Suppressor macrophage treated with lipopolysaccharide for 4 hours (primary cell): ENCODE measurements at regions not wholly inside any gene's neighbourhood (a gene's known extent, or its start where the extent isn't known, plus 50 kb on each side); places are given as distances from the start of the nearest gene placed in this dataset.

Source experiments
- DNase-seq: peaks from one replicate; pipeline ENCODE4 v3.0.0-alpha.2; 2020

DNA sequence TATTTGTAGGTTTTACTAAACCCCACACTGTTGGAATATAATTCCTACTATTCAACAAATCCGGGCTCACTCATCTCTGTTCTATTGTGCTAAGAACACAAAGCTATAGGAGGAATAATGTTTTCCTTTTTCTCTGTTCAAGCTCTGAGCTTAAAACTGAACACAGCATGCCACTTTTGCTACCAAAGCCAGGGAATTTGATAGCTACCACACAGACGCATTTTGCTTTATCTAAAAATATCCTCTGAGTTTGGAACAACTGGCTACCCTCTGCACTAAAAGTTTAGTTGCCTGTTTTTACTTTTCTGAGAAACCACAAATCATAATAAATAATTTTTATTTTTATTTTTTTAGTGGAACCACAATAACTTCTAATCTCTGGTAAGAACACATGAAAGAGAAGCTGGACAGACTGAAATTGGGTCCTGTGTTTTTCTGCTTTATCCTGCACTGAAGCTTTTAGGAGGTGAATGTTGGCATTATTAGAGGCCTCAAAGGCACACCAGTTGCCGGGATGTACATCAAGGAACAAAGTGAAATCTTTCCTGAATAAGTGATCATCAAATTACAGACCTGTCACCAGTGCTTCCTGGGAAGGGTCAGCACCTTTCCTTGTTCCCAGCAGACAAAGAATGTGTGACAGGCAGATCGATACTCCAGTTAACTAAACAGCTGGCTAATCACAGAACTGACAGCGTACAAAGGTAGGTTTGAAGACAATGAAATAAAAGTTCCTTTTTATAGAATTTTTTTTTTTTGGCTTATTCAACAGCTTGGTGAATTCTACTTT, 523.2 kb upstream of the TENM4 start:
- DNase-seq: no peak

DNA sequence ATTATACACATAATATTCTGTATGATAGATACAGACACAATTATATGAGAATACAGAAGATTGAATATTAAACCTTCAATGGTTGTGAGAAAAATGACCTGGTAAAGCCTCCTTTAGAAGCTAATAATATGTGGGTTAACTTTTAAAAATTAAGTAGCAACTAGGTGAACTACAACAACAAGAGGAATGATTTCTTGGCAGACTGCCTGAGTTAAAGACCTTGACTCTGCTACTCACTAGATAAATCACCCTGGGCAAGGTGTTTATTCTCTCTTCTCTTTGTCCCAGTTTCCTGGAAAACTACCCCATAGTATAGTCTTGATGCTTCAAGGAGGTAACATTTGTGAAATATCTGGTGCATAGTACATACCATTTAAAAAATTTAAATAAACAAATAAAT, 519.6 kb upstream of the TENM4 start:
- no peak for DNase-seq

DNA sequence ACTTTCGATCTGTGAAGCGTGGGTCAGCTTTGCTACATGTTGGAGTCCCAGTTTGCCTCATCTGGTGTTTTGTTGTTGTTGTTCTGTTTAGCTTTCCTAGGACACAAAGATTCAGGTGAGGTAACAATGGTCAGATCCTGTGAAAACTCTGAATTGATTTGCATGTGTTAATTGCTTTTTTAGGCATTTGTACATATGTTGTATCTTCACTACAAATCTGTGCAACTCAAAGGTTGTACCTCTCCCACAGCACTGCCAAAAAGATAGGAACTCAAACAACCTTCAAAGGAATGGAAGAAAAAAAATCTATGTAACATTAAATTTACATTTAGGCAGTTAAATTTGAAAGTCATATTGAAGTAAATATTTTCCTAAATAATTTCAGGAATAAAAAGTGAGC, 518.5 kb upstream of the TENM4 start:
- no peak for DNase-seq

DNA sequence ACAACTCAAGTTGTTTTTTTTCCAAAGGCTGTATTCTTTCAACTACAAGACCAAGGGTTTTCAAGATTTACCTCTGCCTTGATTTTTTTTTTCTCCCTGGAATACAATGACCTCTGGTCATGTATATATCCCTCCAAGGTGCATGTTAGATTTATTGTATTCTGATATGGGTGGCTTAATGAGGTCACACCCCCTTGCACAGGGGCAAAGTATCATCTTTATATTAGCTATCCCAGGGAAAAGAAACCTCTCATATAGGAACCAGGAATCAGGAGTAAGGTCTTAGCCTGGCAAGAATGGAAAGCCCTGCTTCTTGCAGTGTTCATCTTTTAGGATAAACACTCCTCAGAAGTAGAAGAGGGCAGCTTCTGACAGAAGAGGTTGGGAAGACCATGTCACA, 516.9 kb upstream of the TENM4 start:
- no peak for DNase-seq

DNA sequence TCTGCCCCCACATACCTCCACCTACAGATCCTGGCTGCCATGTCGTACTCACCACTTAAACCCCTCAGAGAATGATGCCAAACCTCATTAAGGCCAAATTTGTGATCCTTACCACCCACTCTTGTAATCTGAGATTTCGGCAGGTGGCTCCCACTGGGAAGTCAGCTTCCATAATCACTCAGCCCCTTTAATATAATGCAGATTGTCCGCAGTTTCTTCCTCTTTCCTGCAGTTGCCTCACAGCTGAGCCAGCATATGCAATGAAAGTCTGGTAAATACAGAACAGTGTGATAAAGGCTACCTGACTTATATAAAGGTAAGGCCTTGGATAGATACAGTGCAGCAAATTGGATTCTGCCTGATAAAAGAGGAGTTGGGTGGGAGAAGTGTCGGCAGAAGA, 515.2 kb upstream of the TENM4 start:
- DNase-seq: no peak

DNA sequence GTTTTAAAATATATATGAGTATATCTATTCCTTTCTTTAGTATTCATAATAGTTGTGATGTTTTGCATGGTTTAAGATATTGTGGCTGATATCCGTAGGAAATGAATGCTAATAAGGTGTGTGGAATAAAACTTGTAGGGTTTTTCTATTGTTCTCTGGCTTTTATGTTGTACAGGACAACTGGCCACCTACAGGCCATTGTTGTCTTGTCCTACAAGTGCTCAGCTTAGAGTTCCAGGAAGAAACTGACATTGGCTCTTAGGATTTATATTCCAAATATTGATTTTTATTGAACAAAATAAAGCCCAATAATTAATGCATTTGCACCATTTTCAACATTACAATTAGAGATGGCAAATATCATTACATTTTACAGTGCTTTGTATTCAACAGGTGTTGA, 512.8 kb upstream of the TENM4 start:
- DNase-seq: no peak

DNA sequence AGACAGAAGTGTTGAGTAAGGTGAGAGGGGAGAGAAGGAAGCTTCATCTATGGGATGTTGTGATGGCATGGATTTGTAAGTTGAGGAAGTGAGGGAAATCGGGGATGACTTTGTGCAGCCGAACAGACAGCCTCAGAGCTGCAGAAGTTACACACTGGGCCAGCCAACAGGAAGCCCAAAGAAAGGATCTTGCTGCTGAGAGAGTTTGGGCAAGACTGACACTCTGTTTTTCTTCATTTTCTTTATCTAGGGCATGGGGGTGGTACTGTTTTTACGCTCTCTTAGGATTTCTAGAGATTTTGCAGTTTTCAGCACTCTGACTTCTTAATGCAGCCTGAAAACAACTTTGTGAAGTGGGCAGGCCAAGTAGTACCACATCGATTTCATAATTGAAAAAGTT, 509.9 kb upstream of the TENM4 start:
- no peak for DNase-seq

DNA sequence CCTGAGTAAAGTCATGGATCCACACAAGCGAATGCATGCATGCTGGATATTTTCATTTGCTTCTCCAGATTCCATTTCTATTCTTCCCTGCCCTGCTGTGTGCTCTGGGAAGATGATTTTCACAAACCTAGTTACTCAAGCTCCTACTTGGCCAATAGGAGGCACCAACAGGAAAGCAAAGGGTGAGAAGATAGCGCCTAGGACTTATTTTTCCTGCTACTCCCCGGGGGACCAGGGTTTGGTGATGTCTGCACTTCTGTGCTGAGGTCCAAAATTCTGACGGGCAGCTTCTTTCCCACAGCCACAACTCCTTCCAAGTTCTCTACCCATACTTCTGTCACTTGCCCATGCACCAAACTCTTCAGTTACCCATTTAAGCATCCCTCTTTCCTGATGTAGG, 509.3 kb upstream of the TENM4 start:
- no peak for DNase-seq

DNA sequence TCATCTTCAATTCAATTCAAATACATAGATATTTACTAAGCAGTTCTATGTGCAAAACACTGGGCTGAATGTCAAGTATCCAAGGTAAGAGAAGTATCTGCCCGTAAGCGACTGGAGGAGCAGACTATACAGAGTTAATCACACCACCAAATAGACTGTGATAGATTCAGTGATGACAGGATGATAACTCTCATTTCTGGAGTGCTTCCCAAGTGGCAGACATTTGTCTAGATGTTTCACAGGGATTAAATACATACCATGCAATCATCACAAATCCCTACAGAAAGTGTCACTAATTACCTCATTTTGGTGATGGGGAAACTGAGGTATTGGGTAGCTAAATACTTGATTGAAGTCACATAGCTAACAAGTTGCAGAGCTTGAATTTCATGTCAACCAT, 508.7 kb upstream of the TENM4 start:
- no peak for DNase-seq

DNA sequence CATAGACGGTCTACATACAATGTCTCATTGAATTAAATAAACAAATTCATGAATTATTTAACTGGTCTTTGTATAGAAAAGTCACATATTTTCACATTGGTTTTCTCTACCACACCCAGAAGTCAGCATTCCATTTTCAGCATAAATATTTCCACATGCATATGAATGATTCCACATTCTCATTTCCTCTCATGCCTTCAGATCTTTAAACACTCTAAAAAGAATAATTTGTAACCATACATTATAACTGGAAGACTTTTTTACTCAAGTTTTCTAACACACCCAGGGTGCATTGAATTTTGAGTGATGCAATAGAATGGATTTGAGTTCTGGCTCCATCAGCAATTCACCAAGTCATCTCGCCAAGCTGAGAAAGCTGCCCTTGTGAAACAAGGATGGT, 501.8 kb upstream of the TENM4 start:
- no peak for DNase-seq

DNA sequence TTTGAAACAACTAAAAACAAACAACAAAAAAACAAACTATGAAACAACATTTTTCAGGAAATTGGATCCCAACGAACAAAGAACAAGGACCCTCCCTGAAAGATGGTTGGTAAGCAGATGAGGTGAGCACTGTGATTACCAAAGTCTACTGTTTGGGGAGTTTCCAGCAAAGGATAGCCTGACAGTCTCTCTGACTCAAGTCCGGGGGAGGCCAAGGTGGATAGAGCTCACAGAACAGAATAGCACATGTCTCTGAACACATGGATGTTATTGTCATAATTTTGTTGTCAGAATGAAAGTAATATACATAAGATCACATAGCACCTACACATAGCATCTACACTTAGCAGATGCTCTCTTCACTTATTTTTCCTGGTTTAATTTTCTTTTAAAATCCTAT, 501.3 kb upstream of the TENM4 start:
- no peak for DNase-seq

DNA sequence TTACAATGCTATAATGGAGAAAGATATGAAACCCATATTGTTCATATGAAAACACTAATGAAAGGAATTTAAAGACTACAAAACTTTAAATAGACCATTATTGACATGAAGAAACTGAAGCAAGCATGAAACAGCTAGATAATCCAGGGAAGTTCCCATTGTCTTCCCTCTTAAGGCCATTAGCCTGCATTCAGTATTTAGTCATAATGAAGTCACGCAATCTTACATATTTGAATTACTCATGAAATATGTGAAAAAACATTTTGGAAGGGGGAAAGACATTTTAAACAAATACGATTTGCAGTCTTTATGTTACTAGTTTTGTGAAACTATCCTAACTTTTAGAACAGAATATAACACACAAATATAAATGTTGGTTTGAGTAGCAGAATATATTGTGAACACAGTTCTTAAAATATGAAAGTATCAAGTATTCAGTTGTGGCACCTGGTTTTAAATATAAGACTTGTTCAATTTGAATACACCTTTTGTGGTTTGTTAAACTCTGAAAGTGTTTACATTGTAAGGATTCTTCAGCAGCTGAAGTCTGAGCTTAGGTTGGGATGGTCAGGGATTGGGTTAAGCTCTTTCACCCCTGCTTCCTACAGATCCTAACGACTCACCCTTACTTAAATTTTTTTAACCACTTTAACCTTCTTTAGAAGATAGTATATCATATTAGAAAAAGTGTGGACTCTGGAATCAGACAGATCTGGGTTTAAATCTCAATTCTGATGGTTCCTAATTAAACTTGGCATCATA, 500.3 kb upstream of the TENM4 start:
- no peak for DNase-seq

DNA sequence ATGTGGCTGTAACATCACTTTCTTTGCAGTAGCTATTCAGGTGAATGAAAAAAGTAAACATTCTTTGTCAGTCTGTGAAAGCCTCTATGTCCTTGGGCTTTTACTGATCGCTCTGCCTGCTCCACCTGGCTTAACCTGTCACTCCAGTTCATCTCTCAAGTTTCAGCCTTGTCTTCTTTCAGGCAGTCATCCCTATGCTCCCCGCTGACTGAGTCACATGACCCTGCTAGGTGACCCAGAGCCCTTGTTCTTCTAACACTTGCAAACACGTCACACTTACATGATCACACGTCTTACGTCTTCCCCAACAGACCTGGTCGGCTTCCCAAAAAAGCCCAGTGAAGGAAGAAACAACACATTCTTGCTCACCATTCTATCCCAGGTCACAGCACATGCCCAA, 499.3 kb upstream of the TENM4 start:
- no peak for DNase-seq

DNA sequence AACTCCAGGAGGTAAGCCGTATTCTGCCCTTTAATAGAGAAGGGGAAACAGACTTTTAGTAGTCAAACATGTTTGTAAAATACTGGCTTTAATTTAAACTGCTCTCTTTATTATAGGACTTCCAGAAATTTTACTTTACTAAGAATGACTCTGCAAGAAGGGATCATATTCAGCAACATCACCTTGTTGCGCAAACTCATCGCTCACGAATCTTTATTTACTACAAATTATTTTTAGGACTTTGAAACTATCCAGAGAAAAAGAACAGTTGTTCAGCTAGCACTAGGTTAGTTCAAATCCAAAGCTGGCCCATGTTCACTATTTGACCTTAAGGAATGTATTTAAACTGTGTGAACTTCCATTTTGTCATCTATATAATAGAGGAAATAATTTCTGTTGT, 498.3 kb upstream of the TENM4 start:
- DNase-seq: no peak

DNA sequence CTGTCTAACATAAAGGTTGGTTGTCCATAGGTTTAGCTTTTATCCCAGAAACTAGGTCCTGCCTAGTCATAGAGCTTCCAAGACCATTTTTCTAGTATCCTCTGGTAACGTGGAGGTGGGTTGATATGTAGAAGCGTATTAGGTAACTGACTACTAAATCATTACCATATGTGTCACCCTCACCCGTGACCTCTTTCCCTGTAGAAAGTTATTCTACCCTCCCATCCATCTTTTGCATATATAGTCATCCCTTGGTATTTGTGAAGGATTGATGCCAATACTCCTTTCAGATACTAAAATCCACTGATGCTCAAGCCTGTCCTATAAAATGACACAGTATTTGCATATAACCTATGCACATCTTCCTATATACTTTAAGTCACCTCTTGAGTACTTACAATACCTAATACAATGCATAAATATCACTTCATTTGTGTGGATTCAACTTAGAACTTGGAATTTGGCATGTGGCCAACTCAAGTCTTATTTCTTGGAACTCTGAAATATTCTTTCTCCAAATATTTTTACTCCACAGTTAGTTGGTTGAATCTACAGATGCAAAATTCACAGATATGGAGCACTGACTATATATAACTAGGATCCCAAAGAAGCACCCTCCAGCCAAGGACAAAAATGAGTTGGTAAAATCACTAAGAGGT, 497.0 kb upstream of the TENM4 start:
- no peak for DNase-seq

DNA sequence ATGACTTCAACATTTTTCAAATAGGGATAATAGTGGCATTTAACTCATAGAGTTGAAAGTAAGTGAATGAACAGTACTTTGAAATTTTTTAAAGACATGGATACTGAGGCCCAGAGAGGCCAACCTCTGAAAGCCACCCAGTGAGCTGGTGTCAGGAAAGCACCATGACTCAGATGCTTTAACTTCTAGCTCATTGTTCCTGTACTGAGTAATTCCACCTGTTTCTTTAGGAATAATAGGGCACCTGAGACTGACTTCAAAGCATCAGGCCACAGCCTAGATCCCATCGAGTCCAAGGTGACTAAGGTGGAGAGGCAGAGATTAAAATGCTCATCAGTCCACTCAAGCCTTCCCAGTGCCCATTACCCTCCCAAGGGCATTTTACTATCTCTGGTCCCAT, 491.8 kb upstream of the TENM4 start:
- DNase-seq: no peak

DNA sequence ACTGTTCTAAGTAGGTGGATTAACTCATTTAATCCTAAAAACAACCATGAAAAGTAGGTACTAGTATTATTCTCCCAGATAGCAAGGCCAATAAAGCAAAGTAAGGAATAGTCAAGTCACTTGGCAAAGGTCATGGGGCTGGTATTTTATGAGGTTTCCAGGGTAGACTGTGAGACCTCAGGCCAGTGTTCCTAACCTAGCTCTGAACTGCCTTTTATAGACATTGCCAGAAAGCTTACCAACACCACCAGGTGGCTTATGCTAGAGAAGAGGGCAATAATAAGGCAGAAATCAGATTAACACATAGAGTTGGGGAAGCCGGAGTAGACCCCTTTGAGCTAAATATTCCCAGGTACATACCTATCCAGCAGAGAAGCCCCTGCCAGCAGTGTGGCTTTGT, 490.9 kb upstream of the TENM4 start:
- DNase-seq: no peak

DNA sequence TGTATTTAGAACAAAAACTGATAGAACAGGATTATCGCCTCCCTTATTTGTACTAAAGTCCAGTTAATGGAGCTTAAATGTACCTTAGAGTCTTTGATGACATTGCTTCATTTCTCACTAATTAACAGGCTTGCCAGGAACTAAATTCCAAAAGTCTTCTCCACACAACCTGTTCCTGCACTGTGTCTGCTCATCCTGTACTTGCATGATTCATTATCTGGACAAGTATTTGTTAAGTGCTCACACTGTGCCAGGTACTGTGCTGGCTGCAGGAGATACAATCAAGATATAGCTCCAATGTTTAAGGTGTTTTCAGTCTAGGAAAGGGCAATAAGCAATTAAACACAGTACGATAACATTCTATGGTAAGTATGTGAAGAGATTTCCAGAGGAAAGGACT, 485.9 kb upstream of the TENM4 start:
- no peak for DNase-seq

DNA sequence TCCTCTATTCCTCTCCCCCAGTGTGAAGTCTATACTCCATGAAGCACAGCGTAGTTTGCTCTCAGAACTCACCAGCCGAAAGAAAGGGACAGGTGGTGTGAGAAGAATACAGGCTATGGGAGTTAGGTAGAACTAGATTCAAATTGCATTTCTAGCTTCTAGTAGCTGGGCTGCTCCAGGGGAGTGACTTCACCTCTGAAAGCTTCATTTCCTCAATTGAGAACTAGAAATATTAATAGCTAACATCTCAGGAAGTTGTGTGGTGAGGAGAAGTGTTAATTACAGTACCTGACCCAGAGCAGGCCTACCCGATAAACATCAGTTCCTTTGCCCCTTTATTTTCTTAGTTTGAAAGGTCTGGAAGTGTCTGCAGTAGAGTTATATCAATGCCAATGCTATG, 484.7 kb upstream of the TENM4 start:
- DNase-seq: no peak

DNA sequence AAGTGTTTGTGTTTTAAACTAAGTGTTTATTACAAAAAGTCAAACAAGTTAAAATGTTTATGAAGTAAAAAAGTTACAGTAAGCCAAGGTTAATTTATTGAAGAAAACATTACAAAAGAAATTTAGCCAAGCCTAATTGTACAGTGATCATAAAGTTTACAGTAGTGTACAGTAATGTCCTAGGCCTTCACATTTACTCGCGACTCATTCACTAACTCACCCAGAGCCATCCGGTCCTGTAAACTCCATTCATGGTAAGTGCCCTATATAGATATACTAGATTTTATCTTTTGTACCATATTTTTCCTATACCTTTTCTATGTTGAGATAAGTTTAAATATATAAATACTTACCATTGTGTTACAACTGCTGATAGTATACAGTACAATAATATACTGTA, 481.8 kb upstream of the TENM4 start:
- no peak for DNase-seq

DNA sequence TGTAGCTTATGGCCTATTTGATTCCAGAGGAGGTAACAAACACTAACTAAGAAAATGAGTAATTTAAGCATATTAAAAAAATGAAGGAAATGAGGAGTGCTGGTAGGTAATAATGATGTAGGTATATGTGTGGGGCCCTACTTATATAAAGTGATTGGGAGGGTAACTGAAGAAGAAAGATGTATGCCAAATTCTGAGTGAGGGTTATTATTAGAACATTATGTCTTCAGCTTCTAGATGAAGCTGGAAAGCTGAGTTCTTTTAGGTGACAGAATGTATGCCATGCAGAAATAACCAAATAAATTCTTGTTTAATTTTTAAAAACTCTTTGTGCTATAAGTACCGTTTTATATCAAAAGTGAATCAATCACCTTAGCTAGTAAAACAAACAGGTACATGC, 479.6 kb upstream of the TENM4 start:
- no peak for DNase-seq

DNA sequence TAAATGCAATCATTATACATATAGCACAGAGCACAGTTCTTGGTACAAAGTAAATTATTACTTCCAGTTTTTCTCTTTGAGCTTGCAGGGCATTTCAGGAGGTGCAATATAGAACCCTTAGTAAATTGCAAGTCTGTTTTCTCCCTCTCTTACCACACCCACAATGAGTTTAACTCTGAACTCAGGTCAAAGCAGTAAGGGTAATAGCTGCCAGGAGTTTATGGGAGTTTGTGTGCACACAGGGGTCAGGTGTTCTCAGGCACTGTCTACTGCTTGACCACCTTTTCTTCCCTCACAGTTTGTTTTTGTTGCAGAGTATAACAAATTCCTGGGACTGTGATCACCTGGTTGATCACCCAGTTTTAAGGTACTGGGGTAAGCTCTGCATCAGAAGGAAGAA, 478.5 kb upstream of the TENM4 start:
- DNase-seq: no peak

DNA sequence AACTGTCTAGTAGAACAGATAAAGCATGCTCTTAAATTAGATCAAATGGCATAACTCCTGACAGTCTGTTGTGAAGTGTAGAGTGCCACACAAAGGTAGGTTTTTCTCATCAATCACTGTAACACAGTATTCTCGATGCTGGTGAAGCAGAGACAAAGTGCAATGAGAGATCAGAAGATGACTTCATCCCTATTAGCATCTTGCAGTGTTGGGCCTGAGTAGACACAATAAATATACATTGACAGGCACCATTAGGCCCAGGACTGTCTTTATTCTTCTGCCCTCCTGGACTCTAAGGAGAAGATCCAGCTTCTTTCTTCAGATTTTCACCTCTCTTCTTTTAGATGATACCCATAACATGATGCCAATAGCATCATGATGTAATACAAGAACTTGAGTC, 478.0 kb upstream of the TENM4 start:
- DNase-seq: no peak

DNA sequence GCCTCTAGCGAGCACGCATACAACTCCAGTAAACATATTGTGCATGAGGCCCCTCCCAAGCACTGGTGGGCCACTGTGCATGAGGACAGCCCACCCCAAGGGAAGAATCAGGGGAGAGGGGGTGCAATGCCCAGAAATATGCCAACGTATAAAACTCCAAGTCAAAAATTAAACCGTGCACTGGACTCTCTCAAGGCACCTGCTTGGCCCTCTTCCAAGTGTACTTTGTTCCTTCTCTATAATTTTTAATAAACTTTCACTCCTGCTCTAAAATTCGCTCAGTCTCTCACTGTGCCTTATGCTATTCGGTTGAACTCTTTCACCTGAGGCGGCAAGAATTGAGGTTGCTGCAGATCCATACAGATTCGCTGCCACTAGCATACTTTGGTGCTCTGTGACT, 465.3 kb upstream of the TENM4 start:
- DNase-seq: no peak
